T-helper 2 cell (primary cell): ENCODE measurements at regions not wholly inside any gene's neighbourhood (a gene's known extent, or its start where the extent isn't known, plus 50 kb on each side); places are given as distances from the start of the nearest gene placed in this dataset.

Experiments used
- DNase-seq, 5 experiments: peaks; one replicate each; pipeline versions ENCODE4 v3.0.0 to v3.0.0-alpha.2; 2012 to 2022

DNA sequence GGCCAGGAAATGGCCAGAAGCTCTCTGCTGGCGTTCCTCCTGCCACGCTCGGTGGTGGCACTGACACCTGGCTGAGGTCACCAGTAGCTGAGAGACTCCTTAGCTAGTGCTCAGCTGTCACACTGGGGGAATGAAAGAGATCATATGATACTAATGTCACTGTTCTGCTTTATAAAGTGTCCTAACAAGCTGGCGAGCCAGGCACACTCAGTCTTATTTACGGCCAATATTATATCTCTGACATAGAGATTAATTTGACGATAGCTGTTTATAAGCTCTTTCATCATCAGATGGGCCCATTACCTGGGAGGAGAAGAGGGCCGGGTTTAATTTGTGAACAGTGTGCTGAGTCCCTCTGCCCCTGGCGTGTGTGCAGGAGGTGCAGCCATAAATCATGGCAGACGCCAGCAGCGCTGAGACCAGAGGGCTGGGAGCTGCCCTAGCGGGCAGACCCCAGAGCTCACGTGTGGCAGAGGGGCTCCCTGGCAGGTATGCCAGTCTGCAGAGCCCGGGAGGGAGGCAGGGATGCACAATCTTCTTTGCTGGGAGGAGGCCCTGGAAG lies 246.5 kb downstream of the HAUS1 start:
- DNase-seq = no peak

DNA sequence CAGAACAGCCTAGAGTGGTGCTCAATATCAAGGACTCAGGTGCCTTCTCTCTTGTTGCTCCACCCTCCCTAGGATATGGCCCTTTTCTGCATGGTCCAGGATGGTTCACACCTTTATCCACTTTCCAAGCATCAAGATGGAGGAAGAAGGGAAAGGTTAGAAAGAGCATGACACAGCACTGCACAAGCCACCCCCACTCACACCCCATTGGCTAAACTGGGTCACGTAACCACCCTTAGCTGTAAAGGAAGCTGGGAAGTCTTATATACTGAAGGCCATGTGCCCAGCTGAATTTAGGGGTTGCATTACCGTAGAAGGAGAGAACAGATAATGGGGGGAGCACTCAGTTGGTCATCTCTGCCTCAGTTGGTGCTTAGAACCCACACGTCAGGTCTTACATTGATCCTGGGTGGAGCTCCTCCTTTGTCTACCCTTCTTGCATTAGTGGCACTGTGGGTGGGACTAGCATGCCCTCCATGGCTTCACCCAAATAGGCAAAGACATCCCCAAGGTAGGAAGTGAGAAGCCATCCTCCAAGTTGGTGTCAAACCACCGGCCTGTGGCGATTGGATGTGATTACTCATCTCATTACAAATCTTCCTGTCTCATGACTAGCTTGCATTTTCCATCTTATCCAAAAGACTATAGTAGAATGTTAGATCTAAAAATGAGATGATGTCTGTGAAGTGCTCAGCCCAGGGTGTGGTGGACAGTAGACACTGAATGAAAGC lies 248.5 kb downstream of the HAUS1 start:
- no peak for DNase-seq

DNA sequence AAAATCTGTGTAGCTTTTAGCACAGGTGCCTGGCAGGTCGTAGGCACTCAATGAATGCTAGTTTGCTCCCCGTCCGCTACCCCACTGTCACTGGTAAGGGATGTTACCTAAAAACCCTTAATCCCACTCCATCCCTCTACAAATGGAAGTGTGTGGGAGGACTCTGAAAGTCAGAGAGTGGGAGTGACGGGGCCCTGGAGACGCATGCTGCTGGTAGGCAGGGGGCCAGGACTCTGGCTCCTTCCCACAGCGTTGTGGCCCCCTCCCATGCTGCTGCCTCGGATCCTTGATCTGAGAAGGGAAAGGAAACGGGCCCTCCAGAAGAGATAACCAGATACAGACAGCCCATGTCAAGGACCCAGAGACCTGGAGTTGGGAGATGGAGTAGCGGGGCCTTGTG lies 249.3 kb downstream of the HAUS1 start:
- no peak for DNase-seq

DNA sequence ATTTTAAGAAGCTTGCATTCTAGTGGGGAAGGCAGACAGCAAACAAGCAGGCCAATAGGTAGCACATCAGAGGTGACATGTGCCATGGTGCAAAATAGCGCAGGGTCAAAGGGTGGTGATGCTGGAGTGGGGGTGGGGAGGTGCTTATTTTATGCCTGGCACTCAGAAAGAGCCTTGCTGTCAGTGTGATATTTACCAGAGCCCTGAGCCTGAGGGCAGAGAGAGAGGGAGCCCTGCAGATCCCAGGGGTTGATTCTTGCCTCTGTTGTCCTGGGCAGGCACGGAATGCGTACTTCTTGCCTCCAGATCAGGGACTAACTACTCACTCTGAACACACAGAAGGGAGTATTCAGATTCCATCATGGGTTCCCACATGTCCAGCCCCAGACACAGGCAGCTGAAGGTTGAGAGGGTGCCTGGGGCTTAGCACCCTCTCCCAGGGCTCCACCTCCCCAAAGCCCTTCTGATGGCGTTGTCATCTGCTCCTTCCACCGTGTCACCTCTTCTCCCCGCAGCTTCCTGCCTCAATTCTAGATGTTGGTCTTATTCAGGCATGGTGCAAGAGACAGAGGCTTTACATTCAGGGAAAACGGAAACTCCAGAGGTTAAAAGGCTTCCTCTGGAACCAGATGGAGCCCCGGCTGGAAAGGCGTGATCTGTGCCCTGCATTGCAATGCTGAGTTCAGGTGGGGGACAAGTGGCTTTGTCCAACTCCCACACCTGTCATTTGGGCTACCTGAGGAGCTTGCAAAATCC lies 252.3 kb downstream of the HAUS1 start:
- no peak for DNase-seq

DNA sequence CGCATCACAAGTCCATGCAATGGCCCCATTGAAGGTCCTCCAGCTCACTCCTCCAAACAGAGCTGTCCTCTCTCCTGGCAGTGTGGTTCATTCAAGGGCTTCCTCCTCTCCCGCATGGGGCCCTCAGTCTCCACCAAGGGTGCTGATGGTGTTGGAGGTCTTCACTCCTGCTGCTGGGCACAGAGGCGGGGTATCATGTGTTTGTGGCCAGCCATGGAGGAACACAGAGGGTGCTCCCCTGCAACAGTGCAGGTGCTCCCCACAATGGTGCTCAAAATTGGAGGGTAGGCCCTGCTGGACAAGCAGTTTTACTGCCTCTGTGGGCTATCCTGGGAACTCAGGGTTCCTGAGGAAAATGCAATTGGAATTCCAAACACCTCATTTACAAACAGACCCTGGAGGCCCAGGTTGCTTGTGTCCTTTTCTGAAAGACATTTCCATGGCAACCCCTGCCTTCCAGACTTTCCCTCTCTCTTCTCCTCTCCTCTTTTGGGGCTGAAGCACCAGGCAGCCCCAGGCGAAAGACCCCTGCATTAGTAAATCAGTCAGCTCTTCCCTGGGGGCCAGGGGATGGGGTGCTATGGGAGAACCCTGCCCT lies 256.0 kb downstream of the HAUS1 start:
- DNase-seq = no peak

DNA sequence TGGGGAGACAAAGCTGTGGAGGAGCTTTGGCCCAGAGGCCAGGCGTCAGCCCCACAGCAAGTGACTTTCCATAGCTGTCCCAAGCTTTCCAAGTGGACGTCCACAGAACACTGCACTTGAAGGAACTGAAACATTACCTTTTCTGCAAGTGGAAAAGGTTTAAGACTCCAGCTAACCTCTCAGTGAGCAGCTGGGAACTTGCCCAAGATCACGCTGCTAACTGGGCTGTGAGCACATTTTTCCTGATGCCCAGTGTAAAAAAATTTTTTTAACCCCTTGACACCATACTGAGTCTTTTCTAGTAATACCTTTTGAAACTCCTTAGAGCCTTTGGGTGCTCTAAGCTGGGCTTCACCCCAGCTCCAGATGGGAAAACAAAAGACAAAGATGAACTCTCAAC lies 256.7 kb downstream of the HAUS1 start:
- DNase-seq = no peak

DNA sequence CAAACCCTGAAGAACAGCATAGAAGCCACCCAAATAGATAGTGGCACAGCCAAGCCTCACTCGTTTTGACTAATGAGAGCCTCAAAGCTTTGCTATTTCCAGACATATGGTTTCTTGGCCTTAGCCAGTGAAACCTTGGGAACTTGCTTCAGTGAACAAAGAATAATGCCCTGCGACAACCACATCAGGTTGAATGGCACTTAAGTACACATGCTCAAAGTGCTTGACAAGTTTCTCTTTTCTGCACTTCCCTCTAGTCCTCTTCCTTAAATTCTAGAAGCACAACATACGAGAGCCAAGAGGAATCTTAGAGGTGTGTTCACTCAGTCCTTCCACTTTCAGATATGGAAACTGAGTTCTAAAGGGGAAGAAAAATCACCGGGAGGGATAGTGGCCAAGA lies 258.3 kb downstream of the HAUS1 start:
- DNase-seq = no peak

DNA sequence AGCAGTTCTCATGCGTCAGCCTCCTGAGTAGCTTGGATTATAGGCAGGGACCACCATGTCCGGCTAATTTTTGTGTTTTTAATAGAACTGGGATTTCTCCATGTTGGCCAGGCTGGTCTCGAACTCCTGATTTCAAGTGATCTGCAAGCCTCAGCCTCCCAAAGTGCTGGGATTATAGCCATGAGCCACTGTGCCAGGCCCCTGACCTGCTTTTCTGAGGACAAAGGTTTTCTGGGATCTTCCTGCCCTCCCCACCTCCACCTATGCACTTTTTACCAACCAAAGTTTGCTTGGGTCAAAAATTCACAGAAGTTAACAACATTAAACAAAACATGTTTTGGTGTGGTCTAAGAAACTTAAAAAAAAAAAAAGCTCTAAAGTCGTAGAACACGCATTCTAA lies 259.9 kb downstream of the HAUS1 start:
- no peak for DNase-seq

DNA sequence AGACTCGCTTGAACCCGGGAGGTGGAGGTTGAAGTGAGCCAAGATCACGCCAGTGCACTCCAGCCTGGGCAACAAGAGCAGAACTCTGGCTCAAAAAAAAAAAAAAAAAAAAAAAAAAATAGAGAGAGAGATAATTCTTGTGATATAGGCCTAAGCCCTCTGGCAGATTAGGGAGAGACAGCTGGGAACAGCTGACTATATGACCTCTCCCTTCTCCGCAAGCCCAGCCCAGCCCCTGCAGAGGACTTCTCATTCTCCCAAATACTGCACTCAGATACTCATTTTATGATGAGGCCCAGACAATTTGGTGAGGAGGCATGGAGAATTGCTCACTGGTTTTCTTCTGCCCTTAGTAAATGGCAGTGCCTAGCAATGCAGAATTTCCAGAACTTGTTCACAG lies 262.0 kb downstream of the HAUS1 start:
- no peak for DNase-seq

DNA sequence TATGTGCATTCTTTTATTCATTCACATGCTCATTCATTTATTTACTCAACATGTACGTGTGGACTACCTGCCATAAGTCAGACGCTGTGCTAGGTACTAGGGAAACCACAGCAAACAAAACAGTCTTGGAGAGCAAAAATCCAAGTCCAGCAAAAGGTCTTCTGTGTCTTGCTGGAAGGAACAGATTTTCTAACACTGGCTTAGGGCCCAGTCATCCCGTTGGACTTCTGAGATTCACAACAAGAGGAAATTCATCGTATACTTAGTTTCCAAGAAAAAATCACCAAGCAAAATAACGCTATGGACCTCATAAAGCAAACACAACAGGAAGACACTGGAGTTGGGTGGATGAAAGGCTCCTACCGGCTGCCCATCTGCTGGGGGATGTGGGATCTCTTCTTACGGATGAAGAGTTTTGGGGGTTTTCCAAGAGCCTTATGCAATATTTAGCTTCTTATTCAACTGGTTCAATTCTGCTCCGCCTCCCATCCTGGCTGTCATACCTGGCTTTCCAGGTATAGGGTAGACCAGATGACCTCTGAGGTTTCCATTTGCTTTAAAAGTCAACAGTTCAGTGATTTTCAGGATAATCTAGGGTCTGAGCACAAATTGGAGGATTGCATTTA lies 262.7 kb downstream of the HAUS1 start:
- DNase-seq = no peak

DNA sequence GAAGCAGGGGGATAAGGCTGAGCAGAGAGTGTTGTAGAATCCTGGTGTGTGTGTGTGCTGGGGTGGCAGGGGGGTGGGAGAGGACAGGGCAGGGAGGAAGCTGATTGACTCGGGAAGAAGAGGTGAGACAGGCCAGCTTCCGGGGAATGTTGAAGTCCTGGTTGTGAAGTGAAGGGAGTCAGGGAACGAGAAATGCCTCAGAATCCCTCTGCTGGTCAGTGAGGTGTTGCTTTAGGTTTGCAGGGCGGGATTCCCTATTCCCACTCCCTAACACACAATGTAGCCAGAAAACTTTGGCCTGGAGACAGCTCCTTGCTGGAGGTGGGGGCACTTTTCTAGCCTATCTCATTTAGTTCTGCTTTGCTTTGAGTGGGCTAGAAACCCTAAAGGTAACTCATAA lies 265.1 kb downstream of the HAUS1 start:
- DNase-seq = no peak

DNA sequence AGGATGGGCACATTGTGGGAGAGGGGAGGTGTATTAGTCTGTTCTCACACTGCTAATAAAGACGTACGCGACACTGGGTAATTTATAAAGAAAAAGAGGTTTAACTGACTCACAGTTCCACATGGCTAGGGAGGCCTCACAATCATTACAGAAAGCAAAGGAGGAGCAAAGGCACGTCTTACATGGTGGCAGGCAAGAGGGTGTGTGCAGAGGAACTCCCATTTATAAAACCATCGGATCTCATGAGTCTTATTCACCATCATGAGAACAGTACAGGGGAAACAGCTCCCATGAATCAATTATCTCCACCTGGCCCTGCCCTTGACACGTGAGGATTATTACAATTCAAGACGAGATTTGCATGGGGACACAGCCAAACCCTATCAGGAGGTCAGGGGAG lies 266.7 kb downstream of the HAUS1 start:
- DNase-seq = no peak

DNA sequence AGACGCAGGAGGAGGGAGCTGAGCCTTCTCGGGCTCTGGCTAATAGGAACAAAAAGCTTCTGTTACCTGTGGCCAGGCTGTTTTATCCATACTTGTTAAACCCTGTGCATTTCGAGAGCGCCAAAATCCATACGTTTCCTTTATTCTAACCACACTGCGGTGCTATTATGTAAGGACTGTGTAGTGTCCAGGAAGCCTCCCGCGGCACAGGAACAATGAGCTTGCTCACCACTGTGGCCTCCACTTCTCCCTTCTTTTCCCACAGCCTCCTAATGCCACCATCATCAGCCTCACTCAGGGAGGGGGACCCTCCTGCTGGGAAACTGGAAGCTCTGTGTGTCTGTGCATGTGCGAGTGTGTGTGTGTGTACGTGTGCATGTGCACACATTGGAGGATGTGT lies 268.5 kb downstream of the HAUS1 start:
- DNase-seq = no peak

DNA sequence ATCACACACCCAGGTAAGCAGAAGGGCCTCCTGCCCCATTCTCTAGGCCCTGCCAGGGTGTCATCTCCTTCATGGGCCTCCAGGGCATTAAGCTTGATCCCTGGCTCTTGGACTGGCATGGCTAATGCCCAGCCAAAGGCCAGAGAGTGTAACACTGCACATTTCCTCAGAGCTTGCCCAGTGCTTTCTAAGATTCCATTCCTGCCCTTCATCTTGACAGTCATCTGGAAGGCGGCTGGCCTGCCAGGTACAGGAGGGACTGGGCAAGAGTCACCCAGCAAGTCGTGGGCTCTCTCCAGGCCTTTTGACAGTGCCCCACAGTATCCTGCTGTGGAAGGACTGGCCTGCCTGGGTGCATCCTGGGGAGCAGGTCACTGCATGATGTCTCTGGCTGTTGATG lies 268.9 kb downstream of the HAUS1 start:
- no peak for DNase-seq

DNA sequence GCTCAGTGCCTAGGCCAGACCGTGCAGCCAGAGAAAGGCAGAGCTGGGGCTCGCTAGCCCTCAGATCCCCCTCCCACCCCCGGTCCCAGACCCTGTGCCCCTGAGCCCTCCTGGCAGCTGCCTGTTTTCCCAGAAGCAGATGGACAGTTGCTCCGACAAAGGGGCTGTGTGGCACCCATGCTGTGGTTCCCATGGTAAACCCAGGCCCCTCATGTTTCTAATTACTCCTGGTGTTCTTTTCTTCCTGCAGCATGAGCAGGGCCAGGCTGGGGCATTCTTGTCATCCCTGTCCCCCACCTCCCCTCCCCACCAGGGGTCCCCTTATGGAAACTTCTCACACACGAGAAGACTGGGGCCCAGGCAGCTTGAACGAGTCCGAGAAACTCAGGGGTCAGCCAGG lies 269.6 kb downstream of the HAUS1 start:
- no peak for DNase-seq

DNA sequence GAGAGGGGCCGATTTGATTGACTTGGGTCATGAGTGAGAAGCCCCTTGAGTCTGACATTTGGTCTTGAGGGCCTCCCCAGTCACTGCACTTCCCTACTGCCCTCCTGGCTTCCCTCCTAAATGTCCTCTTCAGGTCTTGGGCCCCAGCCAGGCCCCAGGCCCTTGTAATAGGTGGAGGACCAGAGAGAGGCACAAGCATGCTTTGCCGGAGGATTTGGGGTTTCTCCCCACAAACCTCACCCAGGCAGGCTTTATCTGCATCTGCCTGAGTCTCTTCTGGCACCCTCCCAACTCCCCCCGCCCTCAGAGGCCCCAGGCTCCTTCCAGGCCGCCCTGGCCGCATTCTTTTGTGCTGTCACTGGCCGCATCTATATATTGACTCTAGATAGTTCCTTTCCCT lies 270.7 kb downstream of the HAUS1 start:
- no peak for DNase-seq

DNA sequence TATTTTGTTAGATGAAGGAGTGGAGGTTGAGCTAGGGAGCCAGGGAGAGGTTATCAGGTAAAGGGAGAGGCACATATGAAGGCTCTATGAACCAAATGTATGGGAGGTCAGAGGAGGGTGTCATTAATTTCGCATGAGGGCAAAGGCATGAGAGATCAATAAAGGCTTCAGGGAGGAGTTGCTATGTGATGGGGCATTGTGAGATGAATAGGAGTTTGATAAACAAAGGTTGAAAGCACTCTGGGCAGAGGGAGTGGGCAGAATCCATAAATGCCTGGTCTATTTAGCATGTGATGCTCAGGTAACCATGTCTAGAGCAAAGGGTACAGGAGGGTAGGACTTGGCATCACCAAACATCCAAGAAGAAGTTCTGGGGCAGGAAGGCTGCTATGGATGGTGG lies 273.4 kb downstream of the HAUS1 start:
- DNase-seq = no peak

DNA sequence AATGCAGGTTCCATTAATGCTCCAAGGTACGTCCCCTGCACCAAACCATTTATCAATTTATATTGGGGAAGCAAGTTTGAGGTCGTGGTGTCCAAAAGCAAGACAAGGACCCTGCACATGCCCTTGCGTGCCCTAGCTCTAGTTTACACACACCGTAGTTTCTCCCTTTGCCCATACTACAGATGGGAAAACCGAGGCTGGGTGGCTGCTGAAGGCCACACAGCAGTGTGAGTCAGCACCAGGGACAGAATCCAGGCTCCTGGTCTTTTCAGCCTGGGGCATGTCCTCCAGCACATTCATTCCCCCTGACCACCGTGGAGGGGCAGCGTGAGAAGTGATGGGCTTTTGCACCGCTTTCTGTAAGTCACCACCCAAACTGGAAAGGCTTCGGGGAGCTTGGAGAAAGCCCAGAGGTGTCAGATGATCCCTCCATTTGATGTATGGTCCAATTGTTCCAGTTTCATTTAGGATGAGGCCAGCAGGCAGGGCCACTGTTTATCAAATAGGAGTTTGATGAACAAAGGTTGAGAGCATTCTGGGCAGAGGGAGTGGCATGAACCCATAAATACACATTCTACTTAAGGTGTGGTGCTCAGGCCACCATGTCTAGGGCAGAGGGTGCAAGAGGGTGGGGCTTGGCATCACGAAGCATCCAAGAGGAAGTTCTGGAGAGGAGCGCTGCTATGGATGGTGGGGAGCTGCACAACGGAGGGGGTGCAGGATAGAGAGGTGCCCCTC lies 274.1 kb downstream of the HAUS1 start:
- no peak for DNase-seq

DNA sequence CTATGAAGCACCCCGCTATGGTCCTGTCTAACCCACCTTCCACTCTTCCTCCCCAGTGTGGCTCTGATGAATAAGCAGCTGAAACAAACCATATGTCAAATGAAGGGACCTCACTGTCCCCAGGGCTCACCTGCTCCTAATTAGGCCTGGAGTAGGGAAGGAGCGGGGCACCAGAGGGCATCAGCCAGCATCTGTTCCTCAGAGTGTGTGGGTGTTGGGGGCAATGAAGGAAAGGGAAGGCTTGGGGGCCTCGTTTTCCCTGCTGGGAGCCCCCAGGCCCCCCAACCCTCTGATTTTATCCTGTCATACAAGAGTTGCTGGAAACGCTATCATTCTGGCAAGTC lies 274.7 kb downstream of the HAUS1 start:
- no peak for DNase-seq

DNA sequence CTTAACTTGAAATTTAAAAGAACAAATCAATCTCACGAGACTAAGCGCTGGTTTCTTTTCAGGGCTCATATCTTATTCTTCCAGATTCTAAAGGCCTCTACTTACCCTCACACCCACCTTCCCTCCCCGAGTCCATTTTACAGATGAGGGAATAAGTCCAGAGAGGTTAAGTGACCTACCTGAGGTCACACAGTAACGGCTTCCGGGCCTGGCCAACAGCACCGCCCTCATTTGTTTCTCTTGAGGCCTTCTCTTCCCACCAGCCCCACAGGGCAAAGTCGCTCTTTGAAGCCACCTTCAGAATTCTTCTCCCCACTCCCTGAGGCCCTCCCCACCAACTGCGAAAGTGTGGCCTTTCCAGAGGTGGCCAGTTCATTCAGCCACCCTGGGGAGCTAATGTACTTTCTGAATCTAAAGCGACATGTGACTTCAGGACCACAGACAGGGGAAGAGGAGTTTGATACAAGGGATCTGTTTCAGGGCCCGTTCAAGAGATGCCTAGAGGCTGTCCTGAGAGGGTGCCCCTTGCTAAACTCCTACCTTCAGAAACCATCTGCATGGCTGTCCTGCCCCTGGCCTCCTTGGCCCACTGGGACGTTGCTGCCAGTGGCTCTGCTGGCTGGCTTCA lies 275.3 kb downstream of the HAUS1 start:
- DNase-seq = no peak

DNA sequence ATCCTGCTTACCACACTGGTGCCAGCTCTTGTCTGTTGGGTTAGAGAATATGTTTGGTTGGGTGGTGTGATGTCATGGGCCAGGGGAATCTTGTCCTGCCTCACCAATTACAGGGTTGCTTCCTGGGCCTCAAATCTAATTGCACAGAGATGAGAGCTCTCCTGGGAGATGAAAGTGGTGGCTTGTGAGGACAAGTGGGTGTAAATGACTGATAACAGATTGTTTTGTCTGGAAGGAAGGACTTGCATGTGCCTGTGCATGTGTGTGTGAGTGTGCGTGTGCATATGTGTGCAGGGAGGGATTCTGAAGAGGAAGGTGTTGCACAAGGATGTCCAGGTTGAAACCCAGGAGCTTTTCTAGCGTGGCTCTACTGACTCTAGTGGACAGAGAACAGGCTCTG lies 271.9 kb downstream of the LOXHD1 start:
- DNase-seq = no peak

DNA sequence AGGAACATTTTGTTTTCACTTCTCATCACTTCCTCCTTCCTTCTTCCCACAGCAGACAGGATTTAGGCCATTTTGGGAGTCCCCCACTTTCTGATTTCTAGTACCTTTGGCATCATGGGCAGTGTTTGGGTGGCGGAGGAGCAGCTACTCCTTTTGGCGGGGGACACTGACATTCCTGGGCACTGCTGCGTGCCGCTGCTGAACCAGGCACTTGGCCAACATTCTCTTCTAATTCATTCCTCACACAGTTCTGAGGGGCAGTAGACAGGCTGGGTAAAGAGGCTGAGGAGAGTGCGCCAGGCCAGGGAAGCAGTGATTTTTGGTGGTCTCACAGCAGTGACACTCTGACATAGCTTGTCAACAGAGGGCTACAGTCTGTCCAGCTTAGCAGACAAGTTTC lies 270.2 kb downstream of the LOXHD1 start:
- no peak for DNase-seq
